Suprapubic skin (tissue), 3 donors: ENCODE measurements at regions not wholly inside any gene's neighbourhood (a gene's known extent, or its start where the extent isn't known, plus 50 kb on each side); places are given as distances from the start of the nearest gene placed in this dataset.

Experiments used
- EP300 ChIP-seq: sonication (generic); formaldehyde crosslinking; IDR thresholded peaks from one replicate; pipeline ENCODE4 v1.6.1; 2017; ENCODE audit warnings: antibody characterized with exemption
- TF ChIP-seq, protein P1 (sequence below), 2 donors: fragments of 200-600 bp in 1 of 2; fragments of 450-650 bp in 1 of 2; sonication (generic) in 1 of 2; IDR thresholded peaks; one replicate each; pipeline ENCODE4 v1.5.1; 2016 to 2019; ENCODE audit warnings: antibody characterized with exemption in 2 of 2, mild to moderate bottlenecking in 1 of 2, moderate library complexity in 1 of 2

DNA sequence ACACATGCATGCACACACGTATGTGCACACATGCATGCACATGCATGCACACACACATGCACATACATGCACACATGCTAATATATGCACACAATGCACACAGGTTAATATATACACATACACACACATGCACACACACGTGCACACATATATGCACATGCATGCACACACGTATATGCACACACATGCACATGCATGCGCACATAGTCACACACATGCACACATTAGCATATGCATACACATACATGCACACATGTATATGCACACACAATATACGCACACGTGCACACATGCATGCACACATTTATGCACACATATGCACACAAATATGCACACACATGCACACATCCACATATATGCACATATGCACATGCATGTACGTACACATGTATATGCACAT, 506.8 kb downstream of the MATN1 start:
- no peak for TF ChIP-seq EP300
- TF ChIP-seq, protein P1, sequence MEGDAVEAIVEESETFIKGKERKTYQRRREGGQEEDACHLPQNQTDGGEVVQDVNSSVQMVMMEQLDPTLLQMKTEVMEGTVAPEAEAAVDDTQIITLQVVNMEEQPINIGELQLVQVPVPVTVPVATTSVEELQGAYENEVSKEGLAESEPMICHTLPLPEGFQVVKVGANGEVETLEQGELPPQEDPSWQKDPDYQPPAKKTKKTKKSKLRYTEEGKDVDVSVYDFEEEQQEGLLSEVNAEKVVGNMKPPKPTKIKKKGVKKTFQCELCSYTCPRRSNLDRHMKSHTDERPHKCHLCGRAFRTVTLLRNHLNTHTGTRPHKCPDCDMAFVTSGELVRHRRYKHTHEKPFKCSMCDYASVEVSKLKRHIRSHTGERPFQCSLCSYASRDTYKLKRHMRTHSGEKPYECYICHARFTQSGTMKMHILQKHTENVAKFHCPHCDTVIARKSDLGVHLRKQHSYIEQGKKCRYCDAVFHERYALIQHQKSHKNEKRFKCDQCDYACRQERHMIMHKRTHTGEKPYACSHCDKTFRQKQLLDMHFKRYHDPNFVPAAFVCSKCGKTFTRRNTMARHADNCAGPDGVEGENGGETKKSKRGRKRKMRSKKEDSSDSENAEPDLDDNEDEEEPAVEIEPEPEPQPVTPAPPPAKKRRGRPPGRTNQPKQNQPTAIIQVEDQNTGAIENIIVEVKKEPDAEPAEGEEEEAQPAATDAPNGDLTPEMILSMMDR (IDR thresholded peaks at IDR 0.05): no peak
